Kidney capillary endothelial cell (primary cell): ENCODE measurements at regions not wholly inside any gene's neighbourhood (a gene's known extent, or its start where the extent isn't known, plus 50 kb on each side); places are given as distances from the start of the nearest gene placed in this dataset.

ENCODE experiments used
- DNase-seq: peaks from one replicate; pipeline ENCODE4 v3.0.0-alpha.2; 2018; ENCODE audit warnings: low spot score

GRCh38 chr13:105785436-105785835 lies 750.0 kb downstream of the EFNB2 start:
- DNase-seq, result no peak

GRCh38 chr13:105783261-105783660 lies 752.2 kb downstream of the EFNB2 start:
- DNase-seq, result no peak

- no peak for DNase-seq
Measured at GRCh38 chr13:105778196-105778595, 757.3 kb downstream of the EFNB2 start.

- DNase-seq, result peak; percentile 16
Measured at GRCh38 chr13:105774739-105775460, 760.6 kb downstream of the EFNB2 start.

GRCh38 chr13:105773863-105774538 lies 761.5 kb downstream of the EFNB2 start:
- peak; percentile 55 for DNase-seq

GRCh38 chr13:105773241-105773640 lies 762.2 kb downstream of the EFNB2 start:
- DNase-seq, result no peak

GRCh38 chr13:105764486-105764885 lies 771.0 kb downstream of the EFNB2 start:
- no peak for DNase-seq

GRCh38 chr13:105763851-105764250 lies 771.6 kb downstream of the EFNB2 start:
- no peak for DNase-seq

GRCh38 chr13:105762096-105762495 lies 773.4 kb downstream of the EFNB2 start:
- DNase-seq, result no peak

GRCh38 chr13:105758918-105759860 lies 776.3 kb downstream of the EFNB2 start:
- no peak for DNase-seq

GRCh38 chr13:105740739-105741138 lies 794.7 kb downstream of the EFNB2 start:
- DNase-seq, result no peak

- no peak for DNase-seq
Measured at GRCh38 chr13:105737688-105738087, 797.8 kb downstream of the EFNB2 start.

- DNase-seq, result no peak
Measured at GRCh38 chr13:105735281-105735680, 800.2 kb downstream of the EFNB2 start.

- peak; percentile 14 for DNase-seq
Measured at GRCh38 chr13:105732806-105733529, 802.5 kb downstream of the EFNB2 start.

GRCh38 chr13:105725887-105726286 lies 809.6 kb downstream of the EFNB2 start:
- DNase-seq, result no peak

GRCh38 chr13:105721016-105721415 lies 814.4 kb downstream of the EFNB2 start:
- DNase-seq, result no peak

GRCh38 chr13:105719859-105720258 lies 815.6 kb downstream of the EFNB2 start:
- no peak for DNase-seq

GRCh38 chr13:105709181-105709580 lies 826.3 kb downstream of the EFNB2 start:
- DNase-seq, result no peak

- DNase-seq, result no peak
Measured at GRCh38 chr13:105703843-105704242, 831.6 kb downstream of the EFNB2 start.

GRCh38 chr13:105702441-105702840 lies 833.0 kb downstream of the EFNB2 start:
- no peak for DNase-seq

- DNase-seq, result no peak
Measured at GRCh38 chr13:105692769-105693168, 842.7 kb downstream of the EFNB2 start.

GRCh38 chr13:105684216-105684615 lies 851.2 kb downstream of the EFNB2 start:
- DNase-seq, result no peak
